Astrocyte (in vitro differentiated cells and primary cell): ENCODE measurements at regions not wholly inside any gene's neighbourhood (a gene's known extent, or its start where the extent isn't known, plus 50 kb on each side); places are given as distances from the start of the nearest gene placed in this dataset.
"Not testable (repeated sequence)": the region's sequence is repeated elsewhere in the genome, so short reads cannot be mapped to it uniquely, and the experiment has no call there.

Source experiments
- DNase-seq: peaks from one replicate; pipeline ENCODE4 v3.0.0-alpha.2; 2010; ENCODE audit warnings: low read depth
- FAIRE-seq: peaks from 2 replicates; lab custom pipeline; 2011; peaks lifted over from hg19 to GRCh38; lab: Jason Lieb, UNC
- H2AFZ ChIP-seq: 2 replicates; pipeline ENCODE4 v1.6.0; 2012; ENCODE audit warnings: low read depth, low read length, inconsistent platforms
- H3K27ac ChIP-seq: 2 replicates; pipeline ENCODE4 v1.5.1; 2011; ENCODE audit warnings: low read depth, low read length, inconsistent platforms
- H3K27me3 ChIP-seq: 2 replicates; pipeline ENCODE4 v1.6.0; 2011; ENCODE audit warnings: low read length, inconsistent platforms; ENCODE audit not compliant: insufficient read depth
- H3K36me3 ChIP-seq: 2 replicates; pipeline ENCODE4 v1.5.1; 2011; ENCODE audit warnings: low read length, inconsistent platforms; ENCODE audit not compliant: insufficient read depth
- H3K4me1 ChIP-seq: 2 replicates; pipeline ENCODE4 v1.5.1; 2011; ENCODE audit warnings: low read length, inconsistent platforms; ENCODE audit not compliant: insufficient read depth
- H3K4me2 ChIP-seq: 2 replicates; pipeline ENCODE4 v1.6.0; 2012; ENCODE audit warnings: low read length, inconsistent platforms
- H3K4me3 ChIP-seq: 2 replicates; pipeline ENCODE4 v1.5.1; 2011; ENCODE audit warnings: low read depth, mild to moderate bottlenecking, low read length, inconsistent platforms; ENCODE audit not compliant: insufficient read depth
- H3K79me2 ChIP-seq: 2 replicates; pipeline ENCODE4 v1.6.0; 2012; ENCODE audit warnings: mild to moderate bottlenecking, low read length, inconsistent platforms; ENCODE audit not compliant: insufficient read depth
- H3K9ac ChIP-seq: 2 replicates; pipeline ENCODE4 v1.6.0; 2012; ENCODE audit warnings: mild to moderate bottlenecking, low read length, inconsistent platforms
- H3K9me3 ChIP-seq: 2 replicates; pipeline ENCODE4 v1.5.1; 2012; ENCODE audit warnings: low read depth, mild to moderate bottlenecking, low read length, inconsistent platforms; ENCODE audit not compliant: insufficient read depth
- H4K20me1 ChIP-seq: 2 replicates; pipeline ENCODE4 v1.6.0; 2012; ENCODE audit warnings: low read length, inconsistent platforms; ENCODE audit not compliant: insufficient read depth
- H3K27ac Mint-ChIP-seq: one replicate; pipeline ENCODE4 v1.8.0; 2021; ENCODE audit warnings: mild to moderate bottlenecking, mixed read lengths; ENCODE audit not compliant: unreplicated experiment
- H3K27me3 Mint-ChIP-seq: one replicate; pipeline ENCODE4 v1.8.0; 2021; ENCODE audit warnings: low read depth, mixed read lengths; ENCODE audit not compliant: unreplicated experiment
- H3K36me3 Mint-ChIP-seq: one replicate; pipeline ENCODE4 v1.8.0; 2021; ENCODE audit warnings: low read depth, mixed read lengths; ENCODE audit not compliant: unreplicated experiment
- H3K4me1 Mint-ChIP-seq: one replicate; pipeline ENCODE4 v1.8.0; 2021; ENCODE audit warnings: low read depth, mixed read lengths; ENCODE audit not compliant: unreplicated experiment
- H3K4me3 Mint-ChIP-seq: one replicate; pipeline ENCODE4 v1.8.0; 2021; ENCODE audit warnings: mild to moderate bottlenecking, moderate library complexity, mixed read lengths; ENCODE audit not compliant: unreplicated experiment
- H3K9me3 Mint-ChIP-seq: one replicate; pipeline ENCODE4 v1.8.0; 2021; ENCODE audit warnings: mild to moderate bottlenecking, mixed read lengths; ENCODE audit not compliant: unreplicated experiment
- EZH2 ChIP-seq: IDR thresholded peaks from 2 replicates; pipeline ENCODE4 v1.6.1; 2012; ENCODE audit warnings: mild to moderate bottlenecking, low read length, inconsistent platforms; ENCODE audit not compliant: insufficient read depth
- TF ChIP-seq, protein P1 (sequence below): IDR thresholded peaks from 2 replicates; pipeline ENCODE4 v1.5.1; 2011; ENCODE audit warnings: low read depth, mild to moderate bottlenecking, inconsistent platforms, low read length, moderate library complexity; ENCODE audit not compliant: insufficient read depth

DNA sequence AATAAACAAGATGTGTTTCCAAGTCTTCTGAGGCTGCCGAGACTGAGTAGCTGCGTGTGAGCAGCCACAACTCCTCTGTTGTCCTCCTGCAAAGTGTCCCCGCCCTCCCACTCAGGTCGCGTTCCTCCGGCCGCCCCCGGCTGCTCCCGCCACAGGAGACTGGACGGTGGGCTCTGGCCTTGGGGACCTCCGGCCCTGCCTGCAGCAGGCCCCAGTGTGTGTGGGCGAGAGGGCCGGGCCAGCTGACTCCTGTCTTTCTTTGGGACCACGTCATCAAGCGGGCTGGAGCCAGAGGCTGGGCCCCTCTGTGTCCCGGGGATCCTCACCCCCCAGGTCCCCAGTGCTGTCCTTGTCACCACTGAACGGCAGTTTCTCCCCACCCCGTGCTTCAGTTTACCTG lies 175.3 kb downstream of the NPIPB11 start:
- DNase-seq (peak; percentile 8), FAIRE-seq (no peak)
- Mint-ChIP-seq H3K9me3 (peaks cover 4% of the 10 kb centered on the region), H3K27me3 (peaks cover 21% of the 10 kb centered on the region), H3K4me1 (peaks cover 3% of the 10 kb centered on the region), H3K36me3 (no peaks in the 10 kb centered on the region), H3K27ac (no peak overlapping the region), H3K4me3 (no peak overlapping the region)
- no peaks in the 10 kb centered on the region for H3K79me2 ChIP-seq
- no peaks in the 10 kb centered on the region for H3K9me3 ChIP-seq
- H3K4me3 ChIP-seq, result no peak overlapping the region
- H3K27me3 ChIP-seq, result no peaks in the 10 kb centered on the region
- no peak overlapping the region for H2AFZ ChIP-seq
- TF ChIP-seq EZH2, result no peak
- TF ChIP-seq, protein P1, sequence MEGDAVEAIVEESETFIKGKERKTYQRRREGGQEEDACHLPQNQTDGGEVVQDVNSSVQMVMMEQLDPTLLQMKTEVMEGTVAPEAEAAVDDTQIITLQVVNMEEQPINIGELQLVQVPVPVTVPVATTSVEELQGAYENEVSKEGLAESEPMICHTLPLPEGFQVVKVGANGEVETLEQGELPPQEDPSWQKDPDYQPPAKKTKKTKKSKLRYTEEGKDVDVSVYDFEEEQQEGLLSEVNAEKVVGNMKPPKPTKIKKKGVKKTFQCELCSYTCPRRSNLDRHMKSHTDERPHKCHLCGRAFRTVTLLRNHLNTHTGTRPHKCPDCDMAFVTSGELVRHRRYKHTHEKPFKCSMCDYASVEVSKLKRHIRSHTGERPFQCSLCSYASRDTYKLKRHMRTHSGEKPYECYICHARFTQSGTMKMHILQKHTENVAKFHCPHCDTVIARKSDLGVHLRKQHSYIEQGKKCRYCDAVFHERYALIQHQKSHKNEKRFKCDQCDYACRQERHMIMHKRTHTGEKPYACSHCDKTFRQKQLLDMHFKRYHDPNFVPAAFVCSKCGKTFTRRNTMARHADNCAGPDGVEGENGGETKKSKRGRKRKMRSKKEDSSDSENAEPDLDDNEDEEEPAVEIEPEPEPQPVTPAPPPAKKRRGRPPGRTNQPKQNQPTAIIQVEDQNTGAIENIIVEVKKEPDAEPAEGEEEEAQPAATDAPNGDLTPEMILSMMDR, result no peak
- peaks cover 7% of the 10 kb centered on the region for H3K4me1 ChIP-seq
- H3K4me2 ChIP-seq, result no peak overlapping the region
- H4K20me1 ChIP-seq, result no peaks in the 10 kb centered on the region
- H3K36me3 ChIP-seq, result no peaks in the 10 kb centered on the region
- no peak overlapping the region for H3K27ac ChIP-seq
- no peak overlapping the region for H3K9ac ChIP-seq

DNA sequence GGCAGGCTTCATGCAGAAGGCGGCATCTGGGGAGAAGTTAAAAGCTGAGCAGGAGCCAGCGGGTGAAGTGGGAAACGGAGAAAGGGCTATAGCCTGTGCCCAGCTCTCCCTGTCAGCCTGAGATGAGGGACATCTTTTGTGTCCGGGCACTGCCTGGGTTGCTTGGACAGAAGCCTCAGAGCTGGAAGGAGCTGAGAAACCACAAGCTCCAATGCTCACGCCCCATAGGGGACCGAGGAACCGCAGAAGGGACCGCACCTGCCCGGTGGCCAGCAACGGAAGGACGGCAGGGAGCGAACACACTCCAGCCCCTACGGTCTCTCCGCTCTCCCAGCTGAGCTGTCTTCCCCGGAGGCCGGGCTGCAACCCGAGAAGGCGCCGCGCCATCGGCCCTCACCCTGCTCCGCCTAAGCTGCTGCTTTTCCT lies 175.8 kb downstream of the NPIPB11 start:
- FAIRE-seq (no peak), DNase-seq (peak; percentile 18)
- H3K36me3 Mint-ChIP-seq, result no peaks in the 10 kb centered on the region
- TF ChIP-seq EZH2, result no peak
- TF ChIP-seq, protein P1, result no peak
- Histone ChIP-seq H3K4me2 (no peak overlapping the region), H2AFZ (no peak overlapping the region), H3K27me3 (no peaks in the 10 kb centered on the region), H3K79me2 (no peaks in the 10 kb centered on the region), H3K27ac (no peak overlapping the region), H3K9ac (no peak overlapping the region), H3K4me3 (no peak overlapping the region), H3K36me3 (no peaks in the 10 kb centered on the region), H3K9me3 (no peaks in the 10 kb centered on the region), H4K20me1 (no peaks in the 10 kb centered on the region), H3K4me1 (peaks cover 7% of the 10 kb centered on the region)
- peaks cover 20% of the 10 kb centered on the region for H3K27me3 Mint-ChIP-seq
- peaks cover 4% of the 10 kb centered on the region for H3K9me3 Mint-ChIP-seq
- H3K27ac Mint-ChIP-seq, result no peak overlapping the region
- no peak overlapping the region for H3K4me3 Mint-ChIP-seq
- peaks cover 3% of the 10 kb centered on the region for H3K4me1 Mint-ChIP-seq

- not testable (repeated sequence) for H3K4me1 Mint-ChIP-seq, H3K27ac Mint-ChIP-seq, DNase-seq, H3K4me2 ChIP-seq, H3K36me3 Mint-ChIP-seq, H3K4me3 Mint-ChIP-seq, H3K9me3 Mint-ChIP-seq, H3K9ac ChIP-seq, H2AFZ ChIP-seq, H4K20me1 ChIP-seq, H3K27me3 ChIP-seq, H3K36me3 ChIP-seq, FAIRE-seq, H3K9me3 ChIP-seq, H3K4me1 ChIP-seq, H3K27ac ChIP-seq, H3K79me2 ChIP-seq, H3K4me3 ChIP-seq
- H3K27me3 Mint-ChIP-seq, result peaks cover 16% of the 10 kb centered on the region
Measured at GRCh38 chr16:29230006-29230668, 176.4 kb downstream of the NPIPB11 start.

- not testable (repeated sequence) for H3K36me3 Mint-ChIP-seq, H3K4me2 ChIP-seq, FAIRE-seq, H2AFZ ChIP-seq, H3K4me3 ChIP-seq, H3K4me1 ChIP-seq, H3K9me3 Mint-ChIP-seq, H3K9me3 ChIP-seq, H3K4me1 Mint-ChIP-seq, H3K9ac ChIP-seq, H3K27me3 ChIP-seq, DNase-seq, H3K79me2 ChIP-seq, H3K4me3 Mint-ChIP-seq, H3K27ac ChIP-seq, H3K36me3 ChIP-seq, H4K20me1 ChIP-seq, H3K27ac Mint-ChIP-seq
- H3K27me3 Mint-ChIP-seq, result peaks cover 13% of the 10 kb centered on the region
Measured at GRCh38 chr16:29229616-29230005, 176.9 kb downstream of the NPIPB11 start.
